GM19035 (cell line): ENCODE measurements at regions not wholly inside any gene's neighbourhood (a gene's known extent, or its start where the extent isn't known, plus 50 kb on each side); places are given as distances from the start of the nearest gene placed in this dataset.

Source experiments
- ATAC-seq: cut with Tn5 transposase; IDR thresholded peaks from one replicate; pipeline ENCODE4 v1.9.1; 2021; ENCODE audit not compliant: unreplicated experiment

- ATAC-seq, result no peak
Observed at GRCh38 chr14:71482671-71483070, 449.6 kb upstream of the RGS6 start.

- no peak for ATAC-seq
Observed at GRCh38 chr14:71483154-71483553, 449.1 kb upstream of the RGS6 start.

GRCh38 chr14:71485833-71486232 is 446.4 kb upstream of the RGS6 start:
- ATAC-seq, result no peak

GRCh38 chr14:71486279-71486678 is 445.9 kb upstream of the RGS6 start:
- ATAC-seq, result no peak

DNA sequence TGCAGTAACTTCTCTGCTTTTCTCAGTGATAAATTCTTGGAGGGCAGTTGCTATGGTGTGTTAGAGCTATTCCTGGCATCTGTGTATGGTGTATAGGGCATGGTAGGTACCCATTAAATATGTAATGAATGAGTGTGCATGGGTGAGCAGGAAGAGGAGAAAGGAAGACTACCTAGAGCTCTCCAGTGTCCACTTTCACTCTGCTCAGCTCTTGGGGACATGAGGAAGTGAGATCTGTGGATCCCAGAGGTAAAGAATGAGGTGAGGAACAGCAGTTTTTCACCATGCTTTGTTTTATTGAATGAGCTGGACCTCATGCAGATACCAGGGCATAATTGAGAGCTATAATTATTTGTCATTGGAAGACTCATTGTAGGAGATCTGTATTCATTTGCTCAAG is 444.8 kb upstream of the RGS6 start:
- ATAC-seq, result no peak

DNA sequence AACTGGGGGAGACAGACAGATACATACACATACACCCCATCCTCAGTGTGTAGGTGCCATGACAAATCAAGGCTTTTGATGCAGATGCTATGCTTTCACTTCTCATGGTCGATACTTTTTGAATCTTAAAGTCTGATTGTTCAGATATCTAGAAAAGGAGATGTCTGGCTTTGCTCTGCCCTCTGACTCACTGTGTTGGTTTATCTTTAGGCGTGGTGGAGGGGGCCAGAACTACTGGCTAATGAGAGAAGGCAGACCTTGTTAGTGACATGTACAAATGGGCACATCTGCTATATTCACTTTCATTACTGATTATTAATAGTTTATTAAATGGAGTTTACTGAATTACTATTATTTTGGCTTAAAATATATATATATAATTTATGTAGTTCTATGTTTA is 444.3 kb upstream of the RGS6 start:
- no peak for ATAC-seq

DNA sequence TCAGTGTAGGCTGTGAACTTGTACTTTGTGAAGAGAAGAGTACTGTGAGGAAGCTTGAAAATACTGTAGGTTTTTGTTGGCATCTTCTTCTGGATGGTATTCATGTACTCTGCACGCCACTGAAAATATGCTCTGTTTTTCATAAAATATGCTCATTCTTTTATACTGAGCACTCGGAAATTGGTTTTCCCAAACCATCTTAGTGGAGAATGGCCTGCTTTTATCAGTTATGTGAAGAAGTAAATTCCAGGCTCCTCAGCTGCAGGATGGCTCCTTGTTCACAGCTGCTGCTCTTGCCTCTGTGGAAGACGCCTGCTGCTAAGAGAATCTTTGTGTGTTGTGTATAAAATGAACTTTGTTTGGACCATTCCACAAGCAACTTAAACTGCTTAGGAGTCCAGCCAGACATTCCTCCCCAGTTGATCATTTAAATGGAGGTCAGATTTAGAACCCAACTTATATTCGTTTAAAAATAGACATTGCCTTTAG is 443.5 kb upstream of the RGS6 start:
- ATAC-seq, result no peak

- ATAC-seq, result no peak
Observed at GRCh38 chr14:71489742-71490141, 442.5 kb upstream of the RGS6 start.

GRCh38 chr14:71491931-71492330 is 440.3 kb upstream of the RGS6 start:
- ATAC-seq, result no peak

GRCh38 chr14:71492346-71492745 is 439.9 kb upstream of the RGS6 start:
- ATAC-seq, result no peak

DNA sequence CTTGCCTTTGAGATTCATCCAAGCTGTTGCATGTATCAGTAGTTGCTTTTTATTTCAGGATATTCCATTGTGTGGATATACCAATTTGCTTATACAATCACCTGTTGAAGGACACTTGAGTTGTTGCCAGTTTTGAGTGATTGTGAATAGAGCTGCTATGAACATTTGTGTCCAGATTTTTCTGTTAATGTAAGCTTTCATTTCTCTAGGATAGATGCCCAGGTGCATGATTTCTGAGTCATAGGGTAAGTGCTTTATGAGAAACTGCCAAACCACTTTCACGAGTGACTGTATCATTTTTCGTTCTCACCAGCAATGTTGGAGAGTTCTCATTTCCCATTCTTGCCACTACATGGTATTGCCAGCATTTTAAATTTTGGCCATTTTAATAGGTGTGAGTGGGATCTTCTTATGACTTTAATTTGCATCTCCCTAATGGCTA is 434.6 kb upstream of the RGS6 start:
- peak; percentile 80 for ATAC-seq

- ATAC-seq, result peak; percentile 23
Observed at GRCh38 chr14:71498212-71498611, 434.0 kb upstream of the RGS6 start.

DNA sequence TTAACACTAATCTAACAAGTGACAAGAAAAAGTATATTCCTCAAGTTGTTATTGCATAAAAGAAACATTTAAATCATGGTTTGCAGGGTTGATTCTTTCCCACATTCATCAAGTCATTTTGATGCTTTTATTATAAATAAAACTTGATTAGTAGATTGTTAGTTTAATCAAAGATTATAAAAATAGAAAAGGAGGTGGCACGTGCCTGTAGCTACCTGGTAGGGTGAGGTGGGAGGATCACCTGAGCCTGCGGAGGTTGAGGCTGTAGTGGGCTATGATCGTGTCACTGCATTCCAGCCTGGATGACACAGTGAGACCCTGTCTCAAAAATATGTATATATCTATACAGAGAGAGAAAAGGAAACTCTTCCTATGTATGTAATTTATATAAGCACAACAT is 433.2 kb upstream of the RGS6 start:
- no peak for ATAC-seq

DNA sequence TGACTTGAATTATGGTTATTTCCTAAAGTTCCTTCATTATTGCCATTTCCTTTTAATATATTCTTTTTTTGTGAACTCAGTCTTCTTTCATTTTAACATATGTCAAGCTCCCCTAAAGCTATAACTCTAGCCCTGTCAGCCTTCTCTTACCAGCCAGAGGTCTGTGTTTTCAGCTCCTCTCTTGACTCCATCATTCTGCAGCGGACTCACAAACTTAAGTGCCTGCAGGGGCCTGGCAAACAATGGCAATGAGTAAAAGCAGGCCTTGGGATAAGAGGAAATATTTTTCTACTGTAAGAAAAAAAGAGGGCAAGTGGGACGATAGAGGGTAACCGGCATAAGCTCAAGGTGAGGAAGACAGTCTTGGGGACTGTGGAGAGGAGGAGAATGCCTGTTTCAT is 424.5 kb upstream of the RGS6 start:
- ATAC-seq, result no peak

DNA sequence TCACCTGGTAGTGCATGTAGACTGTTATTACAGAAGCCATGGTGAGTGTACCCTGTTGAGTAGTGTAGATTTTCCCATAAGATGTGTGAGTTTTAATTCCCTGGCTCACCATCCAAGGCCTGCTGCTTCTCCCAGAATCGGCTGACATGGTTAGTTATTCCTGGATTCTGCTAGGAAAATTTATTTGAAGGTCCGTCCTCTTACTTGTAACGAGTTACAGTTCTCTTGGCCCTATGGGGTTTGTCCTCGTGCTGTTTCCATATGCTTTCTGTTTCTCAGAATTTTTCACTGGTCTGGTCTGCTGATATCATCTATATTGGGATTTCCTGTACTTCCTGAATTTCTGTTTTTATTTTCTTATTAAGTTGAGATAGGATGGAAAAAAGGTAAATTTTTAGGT is 423.3 kb upstream of the RGS6 start:
- ATAC-seq, result no peak

- ATAC-seq, result no peak
Observed at GRCh38 chr14:71511152-71511551, 421.1 kb upstream of the RGS6 start.

DNA sequence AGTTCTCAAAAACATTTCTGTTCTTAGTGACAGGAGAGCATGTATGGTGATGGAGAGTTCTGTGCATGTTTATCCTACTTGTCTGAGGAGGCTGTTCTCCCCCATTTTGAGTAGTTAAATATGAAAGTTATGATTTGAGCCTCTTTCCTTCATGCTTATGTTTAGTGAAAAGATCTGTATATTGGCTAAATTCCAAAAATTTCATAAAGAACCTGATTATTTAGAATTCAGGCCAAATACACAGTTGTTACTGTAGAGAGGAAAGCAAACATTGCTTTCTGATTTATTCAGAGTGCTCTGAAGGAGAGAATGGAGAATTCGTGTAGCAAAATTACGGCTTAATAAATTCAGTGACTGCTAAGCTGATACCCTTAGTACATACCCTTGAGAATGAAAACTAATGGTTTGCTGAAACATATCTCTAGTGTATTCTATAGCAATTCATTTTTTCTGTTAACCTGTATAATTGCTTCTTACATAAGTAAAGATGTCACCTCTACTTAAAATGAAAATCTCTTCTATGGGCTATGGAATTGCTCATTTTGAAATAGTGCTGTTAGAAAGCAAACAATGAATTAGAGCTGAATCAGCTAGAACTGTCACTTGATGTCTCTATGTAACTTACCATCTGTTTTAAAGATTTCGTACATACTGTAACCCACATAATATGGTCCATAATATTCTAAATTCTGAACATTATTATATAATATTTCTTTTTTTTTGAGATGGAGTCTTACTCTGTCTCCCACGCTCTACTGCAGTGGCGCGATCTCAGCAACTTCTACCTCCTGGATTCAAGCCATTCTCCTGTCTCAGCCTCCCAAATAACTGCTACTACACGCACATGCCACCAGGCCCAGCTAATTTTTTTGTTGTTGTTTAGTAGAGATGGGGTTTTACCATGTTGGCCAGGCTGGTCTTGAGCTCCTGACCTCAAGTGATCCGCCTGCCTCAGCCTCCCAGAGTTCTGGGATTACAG is 417.0 kb upstream of the RGS6 start:
- no peak for ATAC-seq

DNA sequence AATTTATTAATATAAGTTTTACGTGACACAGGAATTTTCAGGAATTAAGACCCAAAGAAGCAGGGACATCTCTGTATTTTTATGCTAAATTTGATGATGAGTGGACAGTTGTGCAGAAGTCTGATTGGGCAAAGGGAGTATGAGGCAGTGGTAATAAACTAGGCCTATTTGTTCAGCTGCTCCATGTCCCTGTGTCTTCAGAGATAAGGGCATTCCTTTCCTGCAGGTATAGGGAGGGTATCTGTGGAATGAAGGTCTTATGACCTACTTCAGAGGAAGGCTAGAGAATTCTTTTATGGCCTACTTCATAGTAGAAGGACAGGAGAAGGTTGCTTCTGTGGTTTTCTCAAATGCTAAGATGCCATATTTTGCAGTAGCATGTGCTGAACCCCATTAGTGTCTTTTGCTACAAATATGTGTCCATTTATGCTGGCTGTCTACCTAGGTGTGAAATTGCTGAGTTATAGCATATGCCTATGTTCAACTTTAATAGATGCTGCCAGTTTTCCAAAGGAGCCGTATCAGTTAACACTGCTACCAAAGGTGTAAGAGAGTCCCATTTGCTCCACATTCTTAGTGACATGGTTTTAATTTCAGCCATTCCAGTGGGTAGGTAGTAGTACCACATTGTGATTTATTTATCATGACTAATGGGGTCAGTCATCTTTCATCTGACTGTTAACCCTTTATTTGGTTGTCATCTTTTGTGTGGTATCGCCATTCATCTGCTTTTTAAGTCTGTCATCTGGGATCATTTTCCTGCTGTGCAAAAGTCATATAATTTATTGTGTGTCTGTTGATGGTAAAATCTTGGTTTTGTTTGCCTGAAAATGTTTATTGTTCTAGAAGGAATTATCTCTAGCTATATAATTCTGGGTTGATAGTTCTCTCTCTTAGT is 410.7 kb upstream of the RGS6 start:
- no peak for ATAC-seq

GRCh38 chr14:71523630-71524319 is 408.5 kb upstream of the RGS6 start:
- peak; percentile 77 for ATAC-seq

- ATAC-seq, result peak; percentile 53
Observed at GRCh38 chr14:71524320-71524982, 407.8 kb upstream of the RGS6 start.
